A549 (cell line): ENCODE measurements at regions not wholly inside any gene's neighbourhood (a gene's known extent, or its start where the extent isn't known, plus 50 kb on each side); places are given as distances from the start of the nearest gene placed in this dataset.

ENCODE experiments used
- ATAC-seq, 2 experiments: fragments of 200-7000 bp in 1 of 2; fragments of >200 bp in 1 of 2; cut with Nextera tagmentation in 1 of 2; cut with Tn5 transposase in 1 of 2; 3 replicates each; pipeline versions ENCODE4 v1.8.0 to v1.9.1; 2018 to 2020; ENCODE audit warnings: mild to moderate bottlenecking in 1 of 2, moderate library complexity in 1 of 2
- CTCF ChIA-PET: fragments of 300-600 bp; sonication (Branson Sonifier 250); formaldehyde crosslinking; extraction: SDS; loops from one replicate; lab custom pipeline; 2021; ENCODE audit warnings: antibody characterized with exemption, inconsistent platforms; lab: Yijun Ruan, JAX
- POLR2A ChIA-PET: fragments of 350-600 bp; formaldehyde crosslinking; extraction: SDS; loops from one replicate; lab custom pipeline; 2021; ENCODE audit warnings: antibody characterized with exemption, inconsistent platforms; lab: Yijun Ruan, JAX
- DNase-seq, 2 experiments: peaks; one replicate each; pipeline versions ENCODE4 v3.0.0 to v3.0.0-alpha.2; 2011 to 2016; ENCODE audit warnings: low read depth in 1 of 2, low spot score in 1 of 2
- FAIRE-seq: peaks from 2 replicates; lab custom pipeline; 2011; peaks lifted over from hg19 to GRCh38; lab: Jason Lieb, UNC
- H3K27ac ChIP-seq, 2 experiments: fragments of >200 bp; sonication (Bioruptor Twin); formaldehyde crosslinking; 3 replicates each; pipeline ENCODE4 v1.5.1; 2016 to 2017
- H3K4me1 ChIP-seq: fragments of >200 bp; sonication (Bioruptor Twin); formaldehyde crosslinking; 3 replicates; pipeline ENCODE4 v1.6.1; 2016
- H3K4me2 ChIP-seq: fragments of >200 bp; sonication (Bioruptor Twin); formaldehyde crosslinking; 3 replicates; pipeline ENCODE4 v1.6.1; 2016
- H3K4me3 ChIP-seq: fragments of >200 bp; sonication (Bioruptor Twin); formaldehyde crosslinking; 3 replicates; pipeline ENCODE4 v1.5.1; 2016
- H3K9me3 ChIP-seq: fragments of >200 bp; sonication (Bioruptor Twin); formaldehyde crosslinking; 3 replicates; pipeline ENCODE4 v1.6.1; 2016
- BCL3 ChIP-seq: fragments of >200 bp; sonication (Bioruptor Twin); formaldehyde crosslinking; IDR thresholded peaks from 3 replicates; pipeline ENCODE4 v1.6.1; 2016
- CEBPB ChIP-seq, 2 experiments: fragments of >200 bp in 1 of 2; sonication (Bioruptor Twin) in 1 of 2; formaldehyde crosslinking in 1 of 2; IDR thresholded peaks; 2 replicates each; pipeline ENCODE4 v1.6.1; 2012 to 2016
- CHD4 ChIP-seq: fragments of 200-600 bp; sonication (generic); IDR thresholded peaks from 2 replicates; pipeline ENCODE4 v1.6.1; 2016; ENCODE audit warnings: antibody characterized with exemption, mild to moderate bottlenecking, borderline replicate concordance
- E2F6 ChIP-seq: IDR thresholded peaks from 2 replicates; pipeline ENCODE4 v1.6.1; 2012; ENCODE audit warnings: low read depth, borderline replicate concordance
- ESRRA ChIP-seq: fragments of 150-350 bp; IDR thresholded peaks from 2 replicates; pipeline ENCODE4 v1.6.1; 2014; ENCODE audit warnings: mild to moderate bottlenecking, low read length, borderline replicate concordance
- FOSB ChIP-seq: fragments of 250-450 bp; sonication (Bioruptor Pico); IDR thresholded peaks from 2 replicates; pipeline ENCODE4 v1.5.0; 2020; ENCODE audit warnings: mild to moderate bottlenecking, moderate library complexity
- HES2 ChIP-seq: fragments of >200 bp; sonication (Bioruptor Twin); formaldehyde crosslinking; IDR thresholded peaks from 2 replicates; pipeline ENCODE4 v1.6.1; 2016
- HEYL ChIP-seq: fragments of 250-450 bp; sonication (Bioruptor Pico); IDR thresholded peaks from 2 replicates; pipeline ENCODE4 v1.8.0; 2021; ENCODE audit warnings: mild to moderate bottlenecking, moderate library complexity
- JUN ChIP-seq, 2 experiments: fragments of >200 bp; sonication (Bioruptor Twin); formaldehyde crosslinking; IDR thresholded peaks; 2 replicates in 1 of 2; 3 replicates in 1 of 2; pipeline ENCODE4 v1.6.1; 2016 to 2017
- JUNB ChIP-seq: fragments of >200 bp; sonication (Bioruptor Twin); formaldehyde crosslinking; IDR thresholded peaks from 2 replicates; pipeline ENCODE4 v1.6.1; 2016
- MAZ ChIP-seq: fragments of 150-350 bp; IDR thresholded peaks from 2 replicates; pipeline ENCODE4 v1.6.1; 2014; ENCODE audit warnings: antibody characterized with exemption, low read depth, low read length, borderline replicate concordance
- NFE2L2 ChIP-seq: fragments of 150-350 bp; conservative IDR thresholded peaks from 2 replicates; pipeline ENCODE4 v1.6.1; 2014; ENCODE audit warnings: low read length
- POLR2A ChIP-seq: IDR thresholded peaks from 2 replicates; pipeline ENCODE4 v1.6.1; 2012; ENCODE audit warnings: mild to moderate bottlenecking, low read length
- REST ChIP-seq: fragments of 200-600 bp; sonication (generic); IDR thresholded peaks from 2 replicates; pipeline ENCODE4 v1.6.1; 2016; ENCODE audit warnings: antibody characterized with exemption, mild to moderate bottlenecking, moderate library complexity
- RFX5 ChIP-seq: fragments of 450-650 bp; IDR thresholded peaks from 2 replicates; pipeline ENCODE4 v1.7.1; 2014; ENCODE audit warnings: antibody characterized with exemption, mild to moderate bottlenecking, moderate library complexity
- RNF2 ChIP-seq: fragments of 200-600 bp; sonication (generic); IDR thresholded peaks from 2 replicates; pipeline ENCODE4 v1.6.1; 2016; ENCODE audit warnings: low read depth, mild to moderate bottlenecking, antibody characterized with exemption, moderate library complexity, borderline replicate concordance
- SREBF2 ChIP-seq: fragments of 450-650 bp; IDR thresholded peaks from 2 replicates; pipeline ENCODE4 v1.6.1; 2014; ENCODE audit warnings: mild to moderate bottlenecking, moderate library complexity
- USF2 ChIP-seq: fragments of 450-650 bp; IDR thresholded peaks from 2 replicates; pipeline ENCODE4 v1.6.1; 2014; ENCODE audit warnings: antibody characterized with exemption
- ZNF302 ChIP-seq: fragments of 250-450 bp; sonication (Bioruptor Pico); IDR thresholded peaks from 2 replicates; pipeline ENCODE4 v1.9.0; 2021; ENCODE audit warnings: inconsistent platforms, mild to moderate bottlenecking, moderate library complexity
- ZSCAN20 ChIP-seq: fragments of 250-450 bp; sonication (Bioruptor Pico); IDR thresholded peaks from 2 replicates; pipeline ENCODE4 v1.8.0; 2022; ENCODE audit warnings: mild to moderate bottlenecking, moderate library complexity
- WGBS: methylation state at CpG from one replicate; pipeline ENCODE4 v1.1.6; 2017; ENCODE audit errors: missing lambda C conversion rate; 5-methylcytosine and 5-hydroxymethylcytosine counted together
- TF ChIP-seq, protein P1 (sequence below): fragments of 250-450 bp; sonication (Bioruptor Pico); IDR thresholded peaks from 2 replicates; pipeline ENCODE4 v1.5.0; 2020; ENCODE audit warnings: low read depth, mild to moderate bottlenecking, moderate library complexity
- TF ChIP-seq, protein P2 (sequence below): fragments of >200 bp; sonication (Bioruptor Twin); formaldehyde crosslinking; IDR thresholded peaks from 3 replicates; pipeline ENCODE4 v1.5.1; 2016
- TF ChIP-seq, protein P3 (sequence below): fragments of 150-350 bp; IDR thresholded peaks from 2 replicates; pipeline ENCODE4 v1.6.1; 2014; ENCODE audit warnings: low read depth, mild to moderate bottlenecking, low read length

DNA sequence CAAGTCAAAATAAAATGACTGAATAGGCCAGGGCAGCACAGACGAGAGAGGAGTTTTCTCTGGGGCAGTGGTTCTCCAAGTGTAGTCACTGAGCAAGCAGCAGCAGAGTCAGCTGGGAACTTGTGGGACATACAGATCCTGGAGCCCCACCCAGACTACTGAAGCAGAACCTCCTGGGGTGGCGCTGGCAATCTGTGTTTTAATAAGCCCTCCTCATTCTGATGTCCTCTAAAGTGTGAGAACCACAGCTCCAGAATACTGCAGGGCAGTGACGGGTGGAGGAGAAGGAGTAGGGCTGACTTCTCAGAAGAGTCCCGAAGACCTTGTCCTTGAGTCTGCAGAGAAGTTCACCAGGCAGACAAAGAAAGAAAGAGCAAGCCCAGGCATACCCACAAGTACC, 251.3 kb upstream of the HES1 start:
- DNase-seq: no peak
- Histone ChIP-seq H3K27ac (peak overlapping the region in 1 of 2 experiments; percentile 67; a peak in 2 of 6 replicates), H3K4me1 (peaks cover 18% of the 10 kb centered on the region; the same call in 2 of the 3 replicates), H3K4me3 (no peak overlapping the region), H3K4me2 (no peak overlapping the region), H3K9me3 (no peaks in the 10 kb centered on the region; the same call in 2 of the 3 replicates)
- CTCF ChIA-PET: interaction anchor here (1.1 kb wide), 1 partner anchor 431 kb away, joined by 5 read pairs; no protein-coding TSS in a partner anchor
- POLR2A ChIA-PET: no interaction called here
- 85% methylated on average over 4 of the region's 4 CpGs for WGBS
- no peak for FAIRE-seq
- ATAC-seq: no peak
- no peak for TF ChIP-seq RFX5
- no peak for TF ChIP-seq BCL3
- no peak for TF ChIP-seq REST
- TF ChIP-seq, protein P1, sequence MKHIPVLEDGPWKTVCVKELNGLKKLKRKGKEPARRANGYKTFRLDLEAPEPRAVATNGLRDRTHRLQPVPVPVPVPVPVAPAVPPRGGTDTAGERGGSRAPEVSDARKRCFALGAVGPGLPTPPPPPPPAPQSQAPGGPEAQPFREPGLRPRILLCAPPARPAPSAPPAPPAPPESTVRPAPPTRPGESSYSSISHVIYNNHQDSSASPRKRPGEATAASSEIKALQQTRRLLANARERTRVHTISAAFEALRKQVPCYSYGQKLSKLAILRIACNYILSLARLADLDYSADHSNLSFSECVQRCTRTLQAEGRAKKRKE (CRISPR knock-in tag): no peak
- no peak for TF ChIP-seq POLR2A
- no peak for TF ChIP-seq HES2
- no peak for TF ChIP-seq RNF2
- no peak for TF ChIP-seq USF2
- TF ChIP-seq ZNF302 (CRISPR knock-in tag): no peak
- TF ChIP-seq HEYL (CRISPR knock-in tag): no peak
- TF ChIP-seq CHD4: no peak

GRCh38 chr3:193885832-193886231, 250.1 kb upstream of the HES1 start:
- H3K4me1 ChIP-seq: peaks cover 18% of the 10 kb centered on the region; the same call in 2 of the 3 replicates
- no peak overlapping the region for H3K4me2 ChIP-seq
- FAIRE-seq (no peak), DNase-seq (peak in 1 of 2 experiments; percentile 21), ATAC-seq (no peak)
- ChIA-PET CTCF (no interaction called here), POLR2A (no interaction called here)
- no peaks in the 10 kb centered on the region; the same call in 2 of the 3 replicates for H3K9me3 ChIP-seq
- no peak for TF ChIP-seq NFE2L2
- TF ChIP-seq, protein P2, sequence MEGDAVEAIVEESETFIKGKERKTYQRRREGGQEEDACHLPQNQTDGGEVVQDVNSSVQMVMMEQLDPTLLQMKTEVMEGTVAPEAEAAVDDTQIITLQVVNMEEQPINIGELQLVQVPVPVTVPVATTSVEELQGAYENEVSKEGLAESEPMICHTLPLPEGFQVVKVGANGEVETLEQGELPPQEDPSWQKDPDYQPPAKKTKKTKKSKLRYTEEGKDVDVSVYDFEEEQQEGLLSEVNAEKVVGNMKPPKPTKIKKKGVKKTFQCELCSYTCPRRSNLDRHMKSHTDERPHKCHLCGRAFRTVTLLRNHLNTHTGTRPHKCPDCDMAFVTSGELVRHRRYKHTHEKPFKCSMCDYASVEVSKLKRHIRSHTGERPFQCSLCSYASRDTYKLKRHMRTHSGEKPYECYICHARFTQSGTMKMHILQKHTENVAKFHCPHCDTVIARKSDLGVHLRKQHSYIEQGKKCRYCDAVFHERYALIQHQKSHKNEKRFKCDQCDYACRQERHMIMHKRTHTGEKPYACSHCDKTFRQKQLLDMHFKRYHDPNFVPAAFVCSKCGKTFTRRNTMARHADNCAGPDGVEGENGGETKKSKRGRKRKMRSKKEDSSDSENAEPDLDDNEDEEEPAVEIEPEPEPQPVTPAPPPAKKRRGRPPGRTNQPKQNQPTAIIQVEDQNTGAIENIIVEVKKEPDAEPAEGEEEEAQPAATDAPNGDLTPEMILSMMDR: no peak
- no peak for TF ChIP-seq ZSCAN20 (CRISPR knock-in tag)
- TF ChIP-seq POLR2A: no peak
- no peak for TF ChIP-seq MAZ
- TF ChIP-seq E2F6: no peak
- TF ChIP-seq FOSB (CRISPR knock-in tag): no peak
- no peak for TF ChIP-seq JUN (IDR thresholded peaks at IDR 0.05)
- TF ChIP-seq JUNB: no peak
- TF ChIP-seq ESRRA: no peak
- TF ChIP-seq, protein P3, sequence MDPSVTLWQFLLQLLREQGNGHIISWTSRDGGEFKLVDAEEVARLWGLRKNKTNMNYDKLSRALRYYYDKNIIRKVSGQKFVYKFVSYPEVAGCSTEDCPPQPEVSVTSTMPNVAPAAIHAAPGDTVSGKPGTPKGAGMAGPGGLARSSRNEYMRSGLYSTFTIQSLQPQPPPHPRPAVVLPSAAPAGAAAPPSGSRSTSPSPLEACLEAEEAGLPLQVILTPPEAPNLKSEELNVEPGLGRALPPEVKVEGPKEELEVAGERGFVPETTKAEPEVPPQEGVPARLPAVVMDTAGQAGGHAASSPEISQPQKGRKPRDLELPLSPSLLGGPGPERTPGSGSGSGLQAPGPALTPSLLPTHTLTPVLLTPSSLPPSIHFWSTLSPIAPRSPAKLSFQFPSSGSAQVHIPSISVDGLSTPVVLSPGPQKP: no peak
- no peak for TF ChIP-seq SREBF2
- no peak for TF ChIP-seq CEBPB (IDR thresholded peaks at IDR 0.05)
- 68% methylated on average over 6 of the region's 6 CpGs for WGBS
- no peak overlapping the region for H3K4me3 ChIP-seq
- H3K27ac ChIP-seq: no peak overlapping the region
